Central memory CD8-positive, alpha-beta T cell (primary cell): ENCODE measurements at regions not wholly inside any gene's neighbourhood (a gene's known extent, or its start where the extent isn't known, plus 50 kb on each side); places are given as distances from the start of the nearest gene placed in this dataset.

Source experiments
- ATAC-seq: fragments of 150-1000 bp; cut with Tn5 transposase; replicated peaks from 2 replicates; pipeline ENCODE4 v1.10.0; 2022; ENCODE audit warnings: mild to moderate bottlenecking, moderate FRiP score, moderate number of reproducible peaks; ENCODE audit not compliant: poor library complexity, severe bottlenecking; ENCODE audit errors: extremely low read depth
- DNase-seq, 2 donors: peaks; one replicate each; pipeline ENCODE4 v3.0.0; 2021; ENCODE audit warnings: low spot score in 2 of 2
- H3K27ac Mint-ChIP-seq: one replicate; pipeline ENCODE4 v1.8.0; 2022; ENCODE audit warnings: low read depth, mild to moderate bottlenecking, moderate library complexity, mixed read lengths
- H3K27me3 Mint-ChIP-seq: one replicate; pipeline ENCODE4 v1.8.0; 2022; ENCODE audit warnings: mixed read lengths
- H3K36me3 Mint-ChIP-seq: one replicate; pipeline ENCODE4 v1.8.0; 2022; ENCODE audit warnings: mild to moderate bottlenecking, moderate library complexity, mixed read lengths; ENCODE audit not compliant: insufficient read depth
- H3K4me1 Mint-ChIP-seq: one replicate; pipeline ENCODE4 v1.8.0; 2022; ENCODE audit warnings: mixed read lengths
- H3K4me3 Mint-ChIP-seq: one replicate; pipeline ENCODE4 v1.8.0; 2022; ENCODE audit warnings: mild to moderate bottlenecking, moderate library complexity, mixed read lengths
- H3K9me3 Mint-ChIP-seq: one replicate; pipeline ENCODE4 v1.8.0; 2022; ENCODE audit warnings: mixed read lengths

DNA sequence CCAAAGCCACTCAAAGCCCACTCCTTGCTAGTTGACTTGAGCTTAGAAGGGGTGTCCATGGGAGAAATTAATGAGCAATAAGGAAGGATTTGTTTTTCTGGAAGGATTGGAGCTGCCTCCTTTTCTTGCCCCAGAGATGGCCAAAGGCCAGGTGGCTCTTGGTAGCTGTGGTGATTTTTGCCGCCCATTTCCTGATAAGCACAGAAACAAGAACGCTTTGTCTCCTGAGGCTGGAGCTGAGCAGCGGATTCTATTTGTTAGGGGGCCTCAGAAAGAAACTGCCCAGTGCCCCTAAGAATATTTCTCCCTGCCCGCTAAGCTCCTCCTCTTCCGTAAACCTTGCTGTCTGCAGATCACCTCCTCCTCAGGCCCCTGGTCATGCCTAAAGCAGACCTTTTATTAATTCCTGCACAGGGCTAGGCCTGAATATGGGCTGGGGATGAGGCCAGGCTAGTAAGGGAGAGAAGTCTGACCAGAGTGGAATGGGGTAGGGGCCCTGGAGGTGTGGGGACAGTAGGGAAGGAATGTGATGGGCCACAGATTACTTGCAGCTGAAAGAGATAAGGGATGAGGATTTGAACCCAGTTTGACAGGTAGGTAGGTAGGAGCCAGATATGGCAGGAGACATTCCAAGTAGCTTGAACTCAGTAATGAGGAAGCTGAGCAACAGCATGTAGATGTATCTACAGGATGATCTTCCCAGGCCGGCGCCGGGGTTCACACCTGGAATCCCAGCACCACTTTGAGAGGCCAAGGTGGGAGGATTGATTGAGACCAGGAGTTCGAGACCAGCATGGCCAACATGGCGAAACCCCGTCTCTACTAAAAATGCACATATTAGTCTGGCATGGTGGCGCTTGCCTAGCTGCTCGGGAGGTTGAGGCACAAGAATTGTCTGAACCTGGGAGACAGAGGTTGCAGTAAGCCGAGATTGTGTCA is 71.2 kb upstream of the NAA20 start:
- no peak overlapping the region for H3K4me3 Mint-ChIP-seq
- peaks cover 38% of the 10 kb centered on the region for H3K27me3 Mint-ChIP-seq
- H3K36me3 Mint-ChIP-seq: no peaks in the 10 kb centered on the region
- ATAC-seq (no peak), DNase-seq (no peak)
- no peaks in the 10 kb centered on the region for H3K4me1 Mint-ChIP-seq
- no peaks in the 10 kb centered on the region for H3K9me3 Mint-ChIP-seq
- H3K27ac Mint-ChIP-seq: no peak overlapping the region

DNA sequence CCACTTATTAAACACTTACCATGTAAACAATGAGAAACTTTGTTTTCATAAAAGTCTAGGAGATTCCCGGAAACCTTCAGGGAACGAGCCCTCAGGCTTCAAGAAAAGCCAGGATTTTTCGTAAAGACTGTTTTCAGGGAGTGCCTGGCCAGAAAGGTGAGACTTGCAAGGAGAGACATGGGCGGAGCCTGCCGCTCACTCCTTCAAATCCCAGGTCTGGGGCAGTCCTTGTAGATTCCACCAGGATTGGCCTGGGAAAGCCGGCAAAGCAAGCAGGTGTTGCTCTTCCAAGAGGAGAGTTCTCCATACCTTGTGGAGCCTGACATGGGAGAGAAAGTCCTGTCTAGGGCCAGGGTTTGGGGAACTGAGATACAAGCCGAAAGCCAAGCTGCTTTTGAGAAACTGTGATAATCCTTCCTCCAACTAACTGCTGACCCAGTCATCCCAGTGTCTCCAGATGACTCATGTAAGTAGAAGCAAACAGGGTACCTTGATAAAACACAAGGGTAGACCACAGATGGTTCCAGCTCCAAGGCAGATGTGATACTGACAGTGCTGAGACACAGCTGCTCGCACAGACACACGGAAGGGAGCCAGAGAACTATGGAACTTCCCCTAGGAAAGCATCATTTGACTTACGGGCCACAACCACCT is 69.4 kb upstream of the NAA20 start:
- Mint-ChIP-seq H3K36me3 (no peaks in the 10 kb centered on the region), H3K4me1 (no peaks in the 10 kb centered on the region), H3K27ac (no peak overlapping the region), H3K4me3 (no peak overlapping the region), H3K27me3 (peaks cover 24% of the 10 kb centered on the region), H3K9me3 (no peaks in the 10 kb centered on the region)
- ATAC-seq: no peak
- no peak for DNase-seq

DNA sequence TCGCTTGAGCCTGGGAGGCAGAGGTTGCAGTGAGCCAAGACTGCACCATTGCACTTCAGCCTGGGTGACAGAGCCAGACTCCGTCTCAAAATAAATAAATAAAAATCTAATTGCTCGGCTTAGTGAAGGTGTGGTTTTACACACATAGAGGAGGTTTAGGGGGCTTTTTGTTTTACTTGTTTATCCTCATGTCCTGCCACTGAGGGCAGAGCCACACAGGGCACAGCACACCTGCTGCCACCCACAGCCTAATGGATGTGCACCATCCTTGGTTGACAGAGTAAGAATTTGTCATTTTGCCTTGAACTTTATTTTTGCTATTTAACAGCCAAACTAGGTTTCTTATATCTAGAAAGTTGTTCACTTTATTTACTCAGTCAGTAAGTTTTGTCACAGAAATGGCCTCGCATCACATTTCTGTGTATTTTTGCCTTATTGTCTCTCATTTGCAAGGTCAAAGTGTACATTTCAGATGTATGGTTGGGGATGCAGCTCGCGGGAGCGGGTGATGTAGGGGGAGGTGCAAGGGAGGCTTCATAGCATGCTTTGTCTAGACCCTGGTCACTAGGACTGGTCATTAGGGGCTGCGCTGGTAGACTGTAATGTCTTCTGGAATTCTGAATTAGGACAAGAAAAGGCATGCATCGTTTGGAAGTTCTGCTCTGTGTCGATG is 67.8 kb upstream of the NAA20 start:
- H3K27me3 Mint-ChIP-seq: peaks cover 25% of the 10 kb centered on the region

DNA sequence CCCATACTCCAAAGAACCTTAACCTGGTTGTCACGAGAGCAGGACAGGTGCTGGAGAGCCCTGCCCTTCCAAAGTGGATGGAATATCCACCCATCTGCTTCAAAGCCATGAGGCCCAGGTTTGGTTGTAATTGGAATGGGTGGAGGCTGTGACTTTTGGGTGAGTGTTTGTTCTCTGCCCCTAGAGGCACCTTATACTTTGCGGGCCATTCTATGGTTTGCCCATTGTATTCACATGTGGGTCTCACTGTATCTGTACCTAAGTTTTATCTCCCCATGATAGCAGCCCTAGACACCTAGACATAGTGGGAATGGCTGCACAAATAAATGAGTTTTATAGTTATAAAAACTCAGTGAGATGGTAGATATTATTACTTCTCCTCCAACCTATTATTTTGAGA is 67.1 kb upstream of the NAA20 start:
- ATAC-seq (no peak), DNase-seq (no peak)
- Mint-ChIP-seq H3K27me3 (peaks cover 26% of the 10 kb centered on the region), H3K4me3 (no peak overlapping the region), H3K4me1 (no peaks in the 10 kb centered on the region), H3K36me3 (no peaks in the 10 kb centered on the region), H3K27ac (no peak overlapping the region), H3K9me3 (no peaks in the 10 kb centered on the region)

More for the DNA sequence above, 67.8 kb upstream of the NAA20 start:
- ATAC-seq (no peak), DNase-seq (no peak)
- no peak overlapping the region for H3K4me3 Mint-ChIP-seq
- H3K4me1 Mint-ChIP-seq: no peaks in the 10 kb centered on the region
- no peaks in the 10 kb centered on the region for H3K9me3 Mint-ChIP-seq
- H3K36me3 Mint-ChIP-seq: no peaks in the 10 kb centered on the region
- H3K27ac Mint-ChIP-seq: no peak overlapping the region

GRCh38 chr20:19952392-19952791 is 64.8 kb upstream of the NAA20 start:
- no peak for ATAC-seq
- no peak overlapping the region for H3K27ac Mint-ChIP-seq
- no peaks in the 10 kb centered on the region for H3K9me3 Mint-ChIP-seq
- peaks cover 12% of the 10 kb centered on the region for H3K27me3 Mint-ChIP-seq
- no peaks in the 10 kb centered on the region for H3K36me3 Mint-ChIP-seq
- H3K4me1 Mint-ChIP-seq: no peaks in the 10 kb centered on the region
- DNase-seq: no peak
- H3K4me3 Mint-ChIP-seq: no peak overlapping the region

DNA sequence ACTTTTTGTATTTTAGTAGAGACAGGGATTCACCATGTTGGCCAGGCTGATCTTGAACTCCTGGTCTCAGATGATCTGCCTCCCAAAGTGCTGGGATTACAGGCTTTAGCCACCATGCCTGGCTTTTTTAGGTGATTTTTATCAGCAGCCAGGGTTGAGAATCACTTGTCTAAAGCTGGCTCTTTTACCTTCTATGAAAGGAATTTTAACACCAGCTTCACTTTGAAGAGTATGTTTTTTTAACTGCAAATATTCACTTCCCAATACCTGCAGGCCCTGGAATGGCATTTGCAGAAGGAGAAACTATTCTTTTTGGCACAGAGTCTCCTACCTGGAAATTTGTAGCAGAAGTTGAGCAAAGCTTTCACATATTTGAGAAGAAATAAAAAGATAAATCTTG is 63.6 kb upstream of the NAA20 start:
- H3K4me3 Mint-ChIP-seq: no peak overlapping the region
- ATAC-seq: no peak
- no peaks in the 10 kb centered on the region for H3K9me3 Mint-ChIP-seq
- peaks cover 12% of the 10 kb centered on the region for H3K27me3 Mint-ChIP-seq
- H3K27ac Mint-ChIP-seq: no peak overlapping the region
- no peaks in the 10 kb centered on the region for H3K4me1 Mint-ChIP-seq
- H3K36me3 Mint-ChIP-seq: no peaks in the 10 kb centered on the region
- DNase-seq: no peak

DNA sequence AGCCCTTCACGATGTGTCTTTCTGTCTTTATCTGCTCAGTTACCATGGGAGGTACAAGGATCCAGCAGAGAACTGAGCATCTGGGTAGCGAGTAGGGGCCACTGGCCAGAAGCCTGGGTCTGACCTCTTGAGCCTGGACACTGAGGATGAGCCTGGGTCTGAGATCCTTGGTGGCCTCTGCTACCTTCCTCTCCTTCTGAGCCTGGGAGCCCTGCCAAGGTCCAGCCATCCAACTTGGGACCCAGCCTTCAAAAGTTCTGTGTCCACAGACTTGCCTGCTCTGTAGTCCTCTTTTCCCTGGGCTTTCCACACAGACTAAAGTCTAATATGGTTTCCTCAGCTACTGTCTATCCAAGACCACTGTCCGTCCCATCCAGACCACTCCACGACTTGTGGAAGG is 60.2 kb upstream of the NAA20 start:
- Mint-ChIP-seq H3K4me3 (no peak overlapping the region), H3K36me3 (no peaks in the 10 kb centered on the region), H3K27ac (no peak overlapping the region), H3K4me1 (no peaks in the 10 kb centered on the region), H3K9me3 (no peaks in the 10 kb centered on the region), H3K27me3 (peaks cover 24% of the 10 kb centered on the region)
- DNase-seq (no peak), ATAC-seq (no peak)

DNA sequence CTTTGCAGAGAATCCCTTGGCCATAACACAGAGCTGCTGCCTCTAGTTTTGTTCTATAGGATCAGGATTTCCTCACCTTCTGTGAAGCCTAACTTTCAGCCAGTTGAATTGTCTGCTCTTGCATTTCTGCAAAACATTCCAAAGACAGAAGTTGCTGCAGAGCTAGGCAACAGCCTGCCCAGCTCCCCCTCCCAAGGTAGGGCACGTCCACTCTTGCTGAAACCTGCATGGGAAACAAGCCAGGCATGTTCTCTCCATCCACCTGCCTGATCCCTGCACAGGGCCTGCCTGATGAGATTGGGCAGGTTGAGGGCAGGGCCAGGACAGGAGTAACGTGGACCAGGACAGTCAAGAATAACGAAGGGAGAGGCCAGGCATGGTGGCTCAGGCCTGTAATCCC is 58.9 kb upstream of the NAA20 start:
- no peaks in the 10 kb centered on the region for H3K9me3 Mint-ChIP-seq
- H3K27me3 Mint-ChIP-seq: peaks cover 24% of the 10 kb centered on the region
- no peaks in the 10 kb centered on the region for H3K36me3 Mint-ChIP-seq
- ATAC-seq (no peak), DNase-seq (no peak)
- no peaks in the 10 kb centered on the region for H3K4me1 Mint-ChIP-seq
- no peak overlapping the region for H3K4me3 Mint-ChIP-seq
- no peak overlapping the region for H3K27ac Mint-ChIP-seq

DNA sequence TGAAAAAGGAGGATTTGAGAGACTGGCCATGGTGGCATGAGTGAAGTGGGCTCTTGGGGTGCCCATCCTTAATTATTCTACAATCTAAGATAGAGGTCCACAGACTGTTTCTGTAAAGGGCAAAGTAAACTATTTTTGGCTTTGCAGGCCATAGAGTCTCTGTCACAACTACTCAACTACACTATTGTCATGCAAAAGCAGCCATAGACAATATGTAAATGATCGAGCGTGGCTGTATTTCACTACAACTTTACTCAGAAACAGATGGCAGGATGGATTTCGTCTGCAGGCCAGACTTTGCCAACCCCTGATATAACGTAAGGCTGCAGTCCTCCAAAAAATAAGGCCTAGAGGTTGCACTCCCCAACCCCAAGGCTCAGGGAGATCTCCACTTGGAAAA is 58.2 kb upstream of the NAA20 start:
- no peak overlapping the region for H3K27ac Mint-ChIP-seq
- peaks cover 19% of the 10 kb centered on the region for H3K27me3 Mint-ChIP-seq

DNA sequence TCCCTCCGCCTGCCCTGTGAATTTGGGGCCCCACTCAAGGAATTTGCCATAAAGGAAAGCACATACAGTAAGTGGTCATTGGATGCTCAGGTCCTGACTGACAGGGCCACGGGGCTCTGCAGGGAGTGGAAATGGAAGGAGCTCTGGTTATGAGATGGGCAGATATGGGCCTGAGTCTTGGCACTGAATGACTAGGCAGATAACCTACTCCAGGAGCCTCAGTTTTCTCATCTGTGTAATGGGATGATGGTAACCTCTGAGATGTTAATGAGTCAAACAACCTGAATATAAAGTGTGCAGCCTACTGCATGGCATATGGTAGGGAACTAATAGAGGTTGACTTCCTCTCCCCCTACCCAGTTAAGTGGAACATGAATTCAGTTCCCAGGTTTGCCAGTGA is 56.4 kb upstream of the NAA20 start:
- no peaks in the 10 kb centered on the region for H3K36me3 Mint-ChIP-seq
- no peak overlapping the region for H3K27ac Mint-ChIP-seq
- peaks cover 12% of the 10 kb centered on the region for H3K27me3 Mint-ChIP-seq
- no peaks in the 10 kb centered on the region for H3K4me1 Mint-ChIP-seq
- ATAC-seq (no peak), DNase-seq (no peak)
- H3K4me3 Mint-ChIP-seq: no peak overlapping the region
- no peaks in the 10 kb centered on the region for H3K9me3 Mint-ChIP-seq

More for the DNA sequence above, 58.2 kb upstream of the NAA20 start:
- DNase-seq (no peak), ATAC-seq (no peak)
- Mint-ChIP-seq H3K4me3 (no peak overlapping the region), H3K4me1 (no peaks in the 10 kb centered on the region), H3K36me3 (no peaks in the 10 kb centered on the region), H3K9me3 (no peaks in the 10 kb centered on the region)

- H3K4me1 Mint-ChIP-seq: no peaks in the 10 kb centered on the region
- no peak overlapping the region for H3K4me3 Mint-ChIP-seq
- ATAC-seq: no peak
- DNase-seq: no peak
- peaks cover 12% of the 10 kb centered on the region for H3K27me3 Mint-ChIP-seq
- H3K9me3 Mint-ChIP-seq: no peaks in the 10 kb centered on the region
- no peaks in the 10 kb centered on the region for H3K36me3 Mint-ChIP-seq
- H3K27ac Mint-ChIP-seq: no peak overlapping the region
Observed at GRCh38 chr20:19961293-19961692, 55.9 kb upstream of the NAA20 start.

GRCh38 chr20:19962958-19963357 is 54.2 kb upstream of the NAA20 start:
- Mint-ChIP-seq H3K36me3 (no peaks in the 10 kb centered on the region), H3K4me3 (no peak overlapping the region), H3K4me1 (peaks cover under 1% of the 10 kb centered on the region), H3K27ac (no peak overlapping the region), H3K27me3 (peaks cover 12% of the 10 kb centered on the region), H3K9me3 (no peaks in the 10 kb centered on the region)
- ATAC-seq: no peak
- no peak for DNase-seq
